ENCODE measurements at regions not wholly inside any gene's neighbourhood (a gene's known extent, or its start where the extent isn't known, plus 50 kb on each side); places are given as distances from the start of the nearest gene placed in this dataset.

DNA sequence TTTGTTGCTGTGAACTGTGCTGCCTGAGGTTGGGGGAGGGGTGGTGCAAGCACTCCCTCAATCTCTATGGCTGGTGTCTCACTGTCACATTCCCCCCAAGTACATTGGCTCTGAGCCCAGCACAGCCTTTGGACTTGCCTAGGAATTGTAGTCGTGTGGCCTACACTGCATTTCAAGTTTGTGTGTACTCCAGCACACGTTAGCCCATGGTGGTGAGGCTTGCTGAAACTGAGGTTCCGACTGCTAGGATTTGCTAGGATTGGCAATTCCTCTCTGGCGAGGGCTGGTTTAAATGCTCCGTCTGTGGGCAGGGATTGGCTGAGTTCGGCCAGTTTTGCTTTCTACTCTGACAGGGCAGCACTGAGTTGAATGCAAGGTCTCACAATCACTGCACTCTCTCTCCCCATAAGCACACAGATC lies 121.7 kb upstream of the CXXC4 start:
- TF ChIP-seq TAF1 (IDR thresholded peaks at IDR 0.05; ENCODE audit: borderline replicate concordance, low read depth, low read length) (no peak), YY1 (IDR thresholded peaks at IDR 0.05; ENCODE audit: low read depth, low read length) (no peak), EZH2 (IDR thresholded peaks at IDR 0.05; ENCODE audit: borderline replicate concordance, control insufficient read depth, low read depth, low read length) (no peak), MXI1 (IDR thresholded peaks at IDR 0.05; ENCODE audit: low read depth, low read length) (no peak)

All from GM12878 (cell line).